Mesenchymal stem cell (in vitro differentiated cells and primary cell): ENCODE measurements at regions not wholly inside any gene's neighbourhood (a gene's known extent, or its start where the extent isn't known, plus 50 kb on each side); places are given as distances from the start of the nearest gene placed in this dataset.
A peak's percentile ranks its signal among the peaks of the same experiment; 100 is the strongest.

Source experiments
- DNase-seq: peaks from one replicate; pipeline ENCODE4 v3.0.0-alpha.2; 2013
- H2AFZ ChIP-seq: one replicate; pipeline ENCODE4 v1.6.1; 2013; ENCODE audit warnings: low read depth, mild to moderate bottlenecking, control low read depth, inconsistent platforms, low read length, moderate library complexity
- H2AK5ac ChIP-seq: 2 replicates; pipeline ENCODE4 v1.6.1; 2013; ENCODE audit warnings: low read length, moderate library complexity, mild to moderate bottlenecking, inconsistent platforms; ENCODE audit not compliant: severe bottlenecking
- H2BK120ac ChIP-seq: one replicate; pipeline ENCODE4 v1.6.1; 2013; ENCODE audit warnings: low read depth, mild to moderate bottlenecking, inconsistent platforms, low read length, moderate library complexity
- H2BK12ac ChIP-seq, 2 experiments: one replicate each; pipeline ENCODE4 v1.6.1; 2013; ENCODE audit warnings: inconsistent platforms in 2 of 2, low read length in 2 of 2, mild to moderate bottlenecking in 2 of 2, moderate library complexity in 2 of 2, control low read depth in 1 of 2
- H2BK15ac ChIP-seq: one replicate; pipeline ENCODE4 v1.6.1; 2013; ENCODE audit warnings: mild to moderate bottlenecking, low read depth, inconsistent platforms; ENCODE audit not compliant: poor library complexity, severe bottlenecking
- H2BK5ac ChIP-seq: 2 replicates; pipeline ENCODE4 v1.6.1; 2013; ENCODE audit warnings: low read depth, mild to moderate bottlenecking, low read length, control low read depth, inconsistent platforms; ENCODE audit not compliant: poor library complexity, severe bottlenecking
- H3K14ac ChIP-seq, 2 experiments: one replicate each; pipeline ENCODE4 v1.6.1; 2013; ENCODE audit warnings: inconsistent platforms in 2 of 2, low read length in 2 of 2, control low read depth in 1 of 2, mild to moderate bottlenecking in 1 of 2, moderate library complexity in 1 of 2
- H3K18ac ChIP-seq, 2 experiments: one replicate each; pipeline ENCODE4 v1.6.1; 2013; ENCODE audit warnings: inconsistent platforms in 2 of 2, low read length in 2 of 2, control low read depth in 1 of 2, low read depth in 1 of 2, mild to moderate bottlenecking in 1 of 2
- H3K23ac ChIP-seq, 2 experiments: one replicate each; pipeline ENCODE4 v1.6.1; 2013; ENCODE audit warnings: inconsistent platforms in 2 of 2, low read length in 2 of 2, mild to moderate bottlenecking in 2 of 2, moderate library complexity in 2 of 2, control low read depth in 1 of 2
- H3K27ac ChIP-seq: 2 replicates; pipeline ENCODE4 v1.5.1; 2013; ENCODE audit warnings: mild to moderate bottlenecking, moderate library complexity, low read length, control low read depth, inconsistent platforms; ENCODE audit not compliant: poor library complexity, severe bottlenecking
- H3K27me3 ChIP-seq, 2 experiments: 2 replicates each; pipeline versions ENCODE4 v1.6.1 to v1.7.0; 2013; ENCODE audit warnings: low read length in 2 of 2, mild to moderate bottlenecking in 2 of 2, moderate library complexity in 2 of 2, control low read depth in 1 of 2, inconsistent platforms in 1 of 2; ENCODE audit not compliant: control insufficient read depth in 1 of 2, insufficient read depth in 1 of 2
- H3K36me3 ChIP-seq, 2 experiments: 2 replicates each; pipeline versions ENCODE4 v1.6.1 to v1.7.0; 2013; ENCODE audit warnings: low read length in 2 of 2, control low read depth in 1 of 2, inconsistent platforms in 1 of 2, low read depth in 1 of 2, mild to moderate bottlenecking in 1 of 2; ENCODE audit not compliant: insufficient read depth in 2 of 2, control insufficient read depth in 1 of 2
- H3K4ac ChIP-seq, 2 experiments: one replicate each; pipeline ENCODE4 v1.6.1; 2013; ENCODE audit warnings: inconsistent platforms in 2 of 2, low read length in 2 of 2, mild to moderate bottlenecking in 2 of 2, moderate library complexity in 2 of 2, control low read depth in 1 of 2, low read depth in 1 of 2
- H3K4me1 ChIP-seq: 2 replicates; pipeline ENCODE4 v1.6.1; 2013; ENCODE audit warnings: low read depth, low read length, control low read depth; ENCODE audit not compliant: control insufficient read depth, insufficient read depth
- H3K4me2 ChIP-seq: 2 replicates; pipeline ENCODE4 v1.6.1; 2013; ENCODE audit warnings: low read length, mild to moderate bottlenecking, inconsistent platforms; ENCODE audit not compliant: poor library complexity, severe bottlenecking
- H3K4me3 ChIP-seq, 2 experiments: 2 replicates each; pipeline versions ENCODE4 v1.5.1 to v1.7.0; 2013; ENCODE audit warnings: low read length in 2 of 2, mild to moderate bottlenecking in 2 of 2, control low read depth in 1 of 2, low read depth in 1 of 2; ENCODE audit not compliant: insufficient read depth in 1 of 2
- H3K79me1 ChIP-seq: replicated peaks from 2 replicates; pipeline ENCODE4 v1.6.1; 2013; ENCODE audit warnings: mild to moderate bottlenecking, control low read depth, low read length, inconsistent platforms; ENCODE audit not compliant: poor library complexity, severe bottlenecking
- H3K9ac ChIP-seq: 2 replicates; pipeline ENCODE4 v1.7.0; 2013; ENCODE audit warnings: mild to moderate bottlenecking, low read length, moderate library complexity
- H3K9me3 ChIP-seq: 2 replicates; pipeline ENCODE4 v1.7.0; 2013; ENCODE audit warnings: mild to moderate bottlenecking, low read length; ENCODE audit not compliant: control insufficient read depth
- H4K8ac ChIP-seq: one replicate; pipeline ENCODE4 v1.6.1; 2013; ENCODE audit warnings: inconsistent platforms, mild to moderate bottlenecking, low read length, moderate library complexity
- H4K91ac ChIP-seq: one replicate; pipeline ENCODE4 v1.6.1; 2013; ENCODE audit warnings: mild to moderate bottlenecking, low read length, inconsistent platforms
- WGBS: methylation state at CpG from one replicate; pipeline ENCODE4 v1.1.7; 2013; ENCODE audit warnings: mixed read lengths; 5-methylcytosine and 5-hydroxymethylcytosine counted together

DNA sequence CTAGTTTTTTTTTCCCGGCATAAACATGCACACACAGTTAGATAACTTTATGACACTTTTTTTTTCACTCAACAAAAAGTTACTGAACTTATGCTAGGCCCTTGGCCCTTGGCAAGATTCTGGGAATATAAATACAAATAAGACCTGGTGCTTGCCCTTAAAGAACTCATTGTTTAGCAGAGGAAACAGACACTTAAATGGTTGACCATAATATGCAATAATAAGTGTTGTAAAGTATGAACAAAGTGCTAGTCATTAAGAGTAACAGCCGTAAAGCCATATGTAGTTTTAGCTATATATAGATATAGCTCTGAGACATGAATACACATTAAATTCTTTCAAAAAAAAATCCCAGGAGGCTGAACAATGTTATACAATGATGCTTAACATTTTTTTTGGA is 198.3 kb downstream of the CYYR1 start:
- H3K36me3 ChIP-seq: no peaks in the 10 kb centered on the region
- H3K18ac ChIP-seq: no peak overlapping the region
- H3K4me2 ChIP-seq: no peak overlapping the region
- peak; percentile 7 for DNase-seq
- no peak overlapping the region for H4K91ac ChIP-seq
- H3K23ac ChIP-seq: no peak overlapping the region
- H2BK120ac ChIP-seq: no peak overlapping the region
- H2BK12ac ChIP-seq: no peak overlapping the region
- H3K79me1 ChIP-seq: no peaks in the 10 kb centered on the region
- no peaks in the 10 kb centered on the region for H3K4me1 ChIP-seq
- H2AFZ ChIP-seq: no peak overlapping the region
- H3K4ac ChIP-seq: no peak overlapping the region
- no peak overlapping the region for H3K27ac ChIP-seq
- no peak overlapping the region for H3K4me3 ChIP-seq
- H4K8ac ChIP-seq: no peak overlapping the region
- no peak overlapping the region for H3K14ac ChIP-seq
- H3K9ac ChIP-seq: no peak overlapping the region
- H3K9me3 ChIP-seq: no peaks in the 10 kb centered on the region
- H2BK15ac ChIP-seq: no peak overlapping the region
- no peak overlapping the region for H2BK5ac ChIP-seq
- H2AK5ac ChIP-seq: no peak overlapping the region
- no peaks in the 10 kb centered on the region for H3K27me3 ChIP-seq
- WGBS: 37% methylated on average over 1 of the region's 2 CpGs

DNA sequence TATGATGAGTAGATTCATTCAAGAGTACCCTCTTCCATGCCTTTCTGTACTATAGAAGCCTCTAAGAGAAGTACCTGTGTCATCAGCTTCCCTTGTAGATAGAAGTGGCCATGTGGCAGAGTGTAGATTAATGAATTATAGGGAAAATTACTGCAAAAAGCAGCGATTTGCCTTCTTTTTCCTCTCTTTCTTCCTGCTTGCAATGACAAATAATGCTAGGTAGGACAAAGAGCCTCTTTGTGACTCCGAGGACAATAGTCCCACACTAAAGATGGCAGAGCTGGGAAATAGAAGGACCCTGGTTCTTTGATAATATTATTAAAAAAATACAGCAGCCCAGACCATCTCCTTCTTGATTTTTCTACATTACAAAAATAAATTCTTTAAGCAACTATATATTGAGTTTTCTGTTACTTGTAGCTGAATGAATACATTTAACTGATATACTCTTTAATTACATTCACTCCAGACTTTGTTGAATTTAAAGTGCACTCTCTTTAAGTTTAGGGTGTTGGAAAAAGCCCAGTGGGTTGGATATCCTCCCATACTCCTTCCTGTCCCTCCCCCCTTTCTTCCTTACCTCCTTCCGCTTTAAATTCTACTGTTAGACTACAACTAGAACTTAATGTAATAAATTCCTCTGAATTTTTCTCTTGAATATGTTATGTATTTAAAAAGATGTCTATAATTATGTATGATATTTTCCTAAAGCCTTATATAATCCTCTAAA is 198.2 kb upstream of the APP start:
- Histone ChIP-seq H3K23ac (no peak overlapping the region), H3K9me3 (no peaks in the 10 kb centered on the region), H3K36me3 (no peaks in the 10 kb centered on the region), H2AK5ac (no peak overlapping the region), H3K14ac (no peak overlapping the region), H3K4me2 (no peak overlapping the region), H3K9ac (no peak overlapping the region), H3K4me1 (no peaks in the 10 kb centered on the region), H2BK120ac (no peak overlapping the region), H2BK12ac (no peak overlapping the region), H4K8ac (no peak overlapping the region), H3K4me3 (no peak overlapping the region), H3K18ac (no peak overlapping the region), H2BK15ac (no peak overlapping the region), H3K4ac (no peak overlapping the region), H3K27me3 (no peaks in the 10 kb centered on the region), H2BK5ac (no peak overlapping the region), H4K91ac (no peak overlapping the region), H2AFZ (no peak overlapping the region), H3K27ac (no peak overlapping the region), H3K79me1 (no peaks in the 10 kb centered on the region)
- no peak for DNase-seq
- WGBS: no CpG with 5 or more reads among the region's 3 CpGs

DNA sequence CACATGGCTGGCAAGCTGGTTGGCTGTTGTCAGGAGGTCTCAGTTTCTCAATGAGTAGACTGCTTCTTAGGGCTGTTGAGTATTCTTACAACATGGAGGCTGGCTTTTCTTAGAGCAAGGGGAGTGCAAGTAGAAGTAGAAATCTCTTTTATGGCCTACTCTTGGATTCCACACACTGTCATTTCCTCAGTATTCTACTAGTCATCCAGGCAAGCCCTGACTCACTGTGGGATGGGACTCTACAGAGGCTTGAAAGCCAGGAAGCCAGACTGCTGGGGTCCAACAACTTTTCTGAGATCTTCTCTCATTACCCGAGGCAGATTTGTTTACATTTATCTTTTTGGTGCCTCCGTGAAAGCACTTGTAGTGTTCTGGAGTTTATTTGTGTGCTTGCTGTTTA is 196.2 kb upstream of the APP start:
- Histone ChIP-seq H4K8ac (no peak overlapping the region), H3K27me3 (no peaks in the 10 kb centered on the region), H3K79me1 (no peaks in the 10 kb centered on the region), H2AFZ (no peak overlapping the region), H2AK5ac (no peak overlapping the region), H3K36me3 (no peaks in the 10 kb centered on the region), H4K91ac (no peak overlapping the region), H3K4me1 (no peaks in the 10 kb centered on the region), H2BK12ac (no peak overlapping the region), H3K4me2 (no peak overlapping the region), H2BK5ac (no peak overlapping the region), H3K9me3 (no peaks in the 10 kb centered on the region), H3K18ac (no peak overlapping the region), H3K27ac (no peak overlapping the region), H3K23ac (no peak overlapping the region), H2BK15ac (no peak overlapping the region), H3K14ac (no peak overlapping the region), H2BK120ac (no peak overlapping the region), H3K4ac (no peak overlapping the region), H3K4me3 (no peak overlapping the region), H3K9ac (no peak overlapping the region)
- DNase-seq: peak; percentile 6
- 40% methylated on average over 1 of the region's 2 CpGs for WGBS

DNA sequence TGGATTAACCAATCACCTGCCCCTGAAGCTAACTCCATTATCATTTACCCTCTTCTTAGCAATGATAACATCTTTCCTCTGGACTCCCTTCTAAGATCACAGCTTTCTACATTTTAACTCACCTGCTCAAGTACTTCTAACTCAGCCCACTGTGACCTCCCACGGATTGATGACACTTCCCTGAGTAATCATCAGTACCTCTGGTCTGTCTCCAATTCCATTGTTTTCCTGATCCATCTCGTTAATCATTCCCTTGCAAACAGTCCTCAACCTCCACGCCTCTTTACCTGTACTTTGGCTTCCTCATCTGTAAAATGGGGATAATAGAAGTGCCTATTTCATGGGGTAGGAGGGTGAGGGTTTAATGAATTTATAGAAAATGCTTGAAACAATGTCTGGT is 195.3 kb upstream of the APP start:
- no peak overlapping the region for H3K4me2 ChIP-seq
- no peak overlapping the region for H2BK5ac ChIP-seq
- H2AFZ ChIP-seq: no peak overlapping the region
- WGBS: 88% methylated on average over 1 of the region's 3 CpGs
- H3K4me3 ChIP-seq: no peak overlapping the region
- no peaks in the 10 kb centered on the region for H3K4me1 ChIP-seq
- H2BK15ac ChIP-seq: no peak overlapping the region
- H4K8ac ChIP-seq: no peak overlapping the region
- H2BK12ac ChIP-seq: no peak overlapping the region
- H3K9me3 ChIP-seq: no peaks in the 10 kb centered on the region
- no peak overlapping the region for H3K14ac ChIP-seq
- H3K79me1 ChIP-seq: no peaks in the 10 kb centered on the region
- no peak overlapping the region for H3K27ac ChIP-seq
- H3K9ac ChIP-seq: no peak overlapping the region
- no peak overlapping the region for H3K18ac ChIP-seq
- no peak overlapping the region for H3K4ac ChIP-seq
- no peak for DNase-seq
- no peaks in the 10 kb centered on the region for H3K27me3 ChIP-seq
- no peak overlapping the region for H3K23ac ChIP-seq
- no peak overlapping the region for H2BK120ac ChIP-seq
- H4K91ac ChIP-seq: no peak overlapping the region
- no peak overlapping the region for H2AK5ac ChIP-seq
- H3K36me3 ChIP-seq: no peaks in the 10 kb centered on the region
